GM23338 (cell line): ENCODE measurements at regions not wholly inside any gene's neighbourhood (a gene's known extent, or its start where the extent isn't known, plus 50 kb on each side); places are given as distances from the start of the nearest gene placed in this dataset.

Experiments used
- ATAC-seq: fragments of 200-7000 bp; cut with Tn5 transposase; 3 replicates; pipeline ENCODE4 v1.9.1; 2020
- DNase-seq: peaks from one replicate; pipeline ENCODE4 v3.0.0-alpha.2; 2015; ENCODE audit warnings: low spot score
- H2AFZ ChIP-seq: fragments of 200-600 bp; sonication (generic); 2 replicates; pipeline ENCODE4 v1.8.0; 2016; ENCODE audit warnings: antibody characterized with exemption, mild to moderate bottlenecking, moderate library complexity
- H3F3A ChIP-seq: fragments of 200-600 bp; sonication (generic); replicated peaks from 2 replicates; pipeline ENCODE4 v1.8.0; 2017; ENCODE audit warnings: antibody characterized with exemption, mixed run types, low read depth
- H3K27ac ChIP-seq: fragments of 200-600 bp; sonication (generic); 2 replicates; pipeline ENCODE4 v1.6.1; 2016; ENCODE audit warnings: low read depth
- H3K27me3 ChIP-seq: fragments of 200-600 bp; sonication (generic); 2 replicates; pipeline ENCODE4 v1.8.0; 2016; ENCODE audit warnings: mild to moderate bottlenecking, mixed run types, moderate library complexity; ENCODE audit not compliant: insufficient read depth
- H3K36me3 ChIP-seq: fragments of 200-600 bp; sonication (generic); 2 replicates; pipeline ENCODE4 v1.8.0; 2016; ENCODE audit warnings: mild to moderate bottlenecking; ENCODE audit not compliant: insufficient read depth
- H3K4me1 ChIP-seq: fragments of 200-600 bp; sonication (generic); 2 replicates; pipeline ENCODE4 v1.8.0; 2016; ENCODE audit warnings: mild to moderate bottlenecking, moderate library complexity; ENCODE audit not compliant: insufficient read depth
- H3K4me2 ChIP-seq: fragments of 200-600 bp; sonication (generic); 2 replicates; pipeline ENCODE4 v1.7.1; 2017; ENCODE audit warnings: mixed run types
- H3K4me3 ChIP-seq: fragments of 200-600 bp; sonication (generic); 2 replicates; pipeline ENCODE4 v1.6.1; 2016; ENCODE audit warnings: mixed run types
- H3K79me2 ChIP-seq: fragments of 200-600 bp; sonication (generic); replicated peaks from 2 replicates; pipeline ENCODE4 v1.8.0; 2017; ENCODE audit warnings: mild to moderate bottlenecking; ENCODE audit not compliant: insufficient read depth
- H3K9me2 ChIP-seq: fragments of 200-600 bp; sonication (generic); 2 replicates; pipeline ENCODE4 v1.8.0; 2017; ENCODE audit not compliant: insufficient read depth
- H4K20me1 ChIP-seq: fragments of 200-600 bp; sonication (generic); replicated peaks from 2 replicates; pipeline ENCODE4 v1.8.0; 2017; ENCODE audit warnings: mild to moderate bottlenecking; ENCODE audit not compliant: insufficient read depth
- H3K27ac Mint-ChIP-seq: 2 replicates; pipeline ENCODE4 v1.8.0; 2020; ENCODE audit warnings: inconsistent platforms, mild to moderate bottlenecking, moderate library complexity, mixed read lengths
- H3K27me3 Mint-ChIP-seq: 3 replicates; pipeline ENCODE4 v1.8.0; 2022; ENCODE audit warnings: low read depth, mild to moderate bottlenecking, moderate library complexity, mixed read lengths, inconsistent platforms; ENCODE audit not compliant: insufficient read depth, poor library complexity
- H3K36me3 Mint-ChIP-seq: 3 replicates; pipeline ENCODE4 v1.8.0; 2021; ENCODE audit warnings: low read depth, mild to moderate bottlenecking, inconsistent platforms, moderate library complexity, mixed read lengths
- H3K4me1 Mint-ChIP-seq: 3 replicates; pipeline ENCODE4 v1.8.0; 2020; ENCODE audit warnings: mild to moderate bottlenecking, inconsistent platforms, mixed read lengths
- H3K4me3 Mint-ChIP-seq: 3 replicates; pipeline ENCODE4 v1.8.0; 2021; ENCODE audit warnings: moderate library complexity, mild to moderate bottlenecking, inconsistent platforms, mixed read lengths
- H3K9me3 Mint-ChIP-seq: 3 replicates; pipeline ENCODE4 v1.8.0; 2020; ENCODE audit warnings: moderate library complexity, mild to moderate bottlenecking, inconsistent platforms, mixed read lengths
- CREB1 ChIP-seq: fragments of 250-450 bp; sonication (Bioruptor Pico); IDR thresholded peaks from 2 replicates; pipeline ENCODE4 v1.5.0; 2020; ENCODE audit warnings: low read depth, mild to moderate bottlenecking, moderate library complexity
- CTCF ChIP-seq, 2 experiments: fragments of 200-600 bp in 1 of 2; sonication (generic) in 1 of 2; conservative IDR thresholded peaks; 2 replicates each; pipeline versions ENCODE4 v1.5.1 to v1.6.1; 2016 to 2017; ENCODE audit warnings: antibody characterized with exemption in 2 of 2, low read depth in 2 of 2, mild to moderate bottlenecking in 2 of 2, moderate library complexity in 1 of 2
- EZH2 ChIP-seq: fragments of 200-600 bp; sonication (generic); IDR thresholded peaks from one replicate; pipeline ENCODE4 v1.8.0; 2017; ENCODE audit warnings: antibody characterized with exemption, mild to moderate bottlenecking, low read depth; ENCODE audit not compliant: unreplicated experiment
- EZH2phosphoT487 ChIP-seq: fragments of 200-600 bp; sonication (generic); IDR thresholded peaks from one replicate; pipeline ENCODE4 v1.8.1; 2018; ENCODE audit warnings: antibody characterized with exemption; ENCODE audit not compliant: unreplicated experiment
- JUNB ChIP-seq: IDR thresholded peaks from one replicate; pipeline ENCODE4 v1.6.1; 2016; ENCODE audit warnings: antibody characterized with exemption; ENCODE audit not compliant: unreplicated experiment
- NANOG ChIP-seq: IDR thresholded peaks from 2 replicates; pipeline ENCODE4 v1.6.1; 2016; ENCODE audit warnings: antibody characterized with exemption, borderline replicate concordance
- POLR2AphosphoS5 ChIP-seq: IDR thresholded peaks from 2 replicates; pipeline ENCODE4 v1.6.1; 2016; ENCODE audit warnings: antibody characterized with exemption, low read depth
- STAT1 ChIP-seq: IDR thresholded peaks from one replicate; pipeline ENCODE4 v1.6.1; 2016; ENCODE audit warnings: antibody characterized with exemption; ENCODE audit not compliant: unreplicated experiment
- ZNF114 ChIP-seq: fragments of 250-450 bp; sonication (Bioruptor Pico); IDR thresholded peaks from 2 replicates; pipeline ENCODE4 v1.5.0; 2020; ENCODE audit warnings: mild to moderate bottlenecking, moderate library complexity
- ZNF331 ChIP-seq: fragments of 250-450 bp; sonication (Bioruptor Pico); IDR thresholded peaks from 2 replicates; pipeline ENCODE4 v1.5.0; 2020; ENCODE audit warnings: low read depth, mild to moderate bottlenecking, moderate library complexity
- TF ChIP-seq, protein P1 (sequence below): fragments of 250-450 bp; sonication (Bioruptor Pico); IDR thresholded peaks from 2 replicates; pipeline ENCODE4 v1.5.0; 2020; ENCODE audit warnings: mild to moderate bottlenecking, moderate library complexity
- TF ChIP-seq, protein P2 (sequence below): IDR thresholded peaks from 2 replicates; pipeline ENCODE4 v1.6.1; 2016; ENCODE audit warnings: antibody characterized with exemption
- TF ChIP-seq, protein P3 (sequence below): IDR thresholded peaks from one replicate; pipeline ENCODE4 v1.6.1; 2018; ENCODE audit warnings: antibody characterized with exemption; ENCODE audit not compliant: unreplicated experiment

DNA sequence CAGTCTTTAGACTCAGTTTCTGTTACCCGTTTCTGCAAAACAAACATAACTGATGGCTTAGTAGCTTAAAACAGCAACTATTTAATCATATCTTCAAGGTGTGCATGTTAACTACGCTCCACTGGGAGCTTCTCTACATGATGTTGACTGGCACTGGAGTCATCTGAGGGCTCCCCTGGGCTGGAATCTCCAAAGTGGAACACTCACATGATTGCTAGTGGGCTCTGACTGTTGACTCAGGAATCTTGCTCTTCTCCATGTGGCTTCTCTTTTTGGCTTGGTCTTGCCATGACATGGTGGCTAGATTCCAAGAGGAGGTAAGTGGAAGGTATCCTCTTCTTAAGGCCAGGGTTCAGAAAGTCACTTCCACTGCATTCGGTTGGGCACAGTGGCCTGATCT lies 160.8 kb downstream of the PMAIP1 start:
- no peak overlapping the region for H2AFZ ChIP-seq
- H3K36me3 ChIP-seq, result no peaks in the 10 kb centered on the region; the same call in 1 of the 2 replicates
- peaks cover 3% of the 10 kb centered on the region; the same call in 1 of the 2 replicates for H3K9me2 ChIP-seq
- no peaks in the 10 kb centered on the region for H3F3A ChIP-seq
- peaks cover 2% of the 10 kb centered on the region; the same call in 1 of the 2 replicates for H3K4me1 ChIP-seq
- no peaks in the 10 kb centered on the region for H3K27me3 ChIP-seq
- peaks cover 13% of the 10 kb centered on the region; the same call in 2 of the 3 replicates for H3K36me3 Mint-ChIP-seq
- no peak overlapping the region for H3K4me3 Mint-ChIP-seq
- H3K27me3 Mint-ChIP-seq, result no peaks in the 10 kb centered on the region
- no peak overlapping the region for H3K4me2 ChIP-seq
- H3K79me2 ChIP-seq, result no peaks in the 10 kb centered on the region
- H3K27ac ChIP-seq, result no peak overlapping the region
- TF ChIP-seq, protein P1, sequence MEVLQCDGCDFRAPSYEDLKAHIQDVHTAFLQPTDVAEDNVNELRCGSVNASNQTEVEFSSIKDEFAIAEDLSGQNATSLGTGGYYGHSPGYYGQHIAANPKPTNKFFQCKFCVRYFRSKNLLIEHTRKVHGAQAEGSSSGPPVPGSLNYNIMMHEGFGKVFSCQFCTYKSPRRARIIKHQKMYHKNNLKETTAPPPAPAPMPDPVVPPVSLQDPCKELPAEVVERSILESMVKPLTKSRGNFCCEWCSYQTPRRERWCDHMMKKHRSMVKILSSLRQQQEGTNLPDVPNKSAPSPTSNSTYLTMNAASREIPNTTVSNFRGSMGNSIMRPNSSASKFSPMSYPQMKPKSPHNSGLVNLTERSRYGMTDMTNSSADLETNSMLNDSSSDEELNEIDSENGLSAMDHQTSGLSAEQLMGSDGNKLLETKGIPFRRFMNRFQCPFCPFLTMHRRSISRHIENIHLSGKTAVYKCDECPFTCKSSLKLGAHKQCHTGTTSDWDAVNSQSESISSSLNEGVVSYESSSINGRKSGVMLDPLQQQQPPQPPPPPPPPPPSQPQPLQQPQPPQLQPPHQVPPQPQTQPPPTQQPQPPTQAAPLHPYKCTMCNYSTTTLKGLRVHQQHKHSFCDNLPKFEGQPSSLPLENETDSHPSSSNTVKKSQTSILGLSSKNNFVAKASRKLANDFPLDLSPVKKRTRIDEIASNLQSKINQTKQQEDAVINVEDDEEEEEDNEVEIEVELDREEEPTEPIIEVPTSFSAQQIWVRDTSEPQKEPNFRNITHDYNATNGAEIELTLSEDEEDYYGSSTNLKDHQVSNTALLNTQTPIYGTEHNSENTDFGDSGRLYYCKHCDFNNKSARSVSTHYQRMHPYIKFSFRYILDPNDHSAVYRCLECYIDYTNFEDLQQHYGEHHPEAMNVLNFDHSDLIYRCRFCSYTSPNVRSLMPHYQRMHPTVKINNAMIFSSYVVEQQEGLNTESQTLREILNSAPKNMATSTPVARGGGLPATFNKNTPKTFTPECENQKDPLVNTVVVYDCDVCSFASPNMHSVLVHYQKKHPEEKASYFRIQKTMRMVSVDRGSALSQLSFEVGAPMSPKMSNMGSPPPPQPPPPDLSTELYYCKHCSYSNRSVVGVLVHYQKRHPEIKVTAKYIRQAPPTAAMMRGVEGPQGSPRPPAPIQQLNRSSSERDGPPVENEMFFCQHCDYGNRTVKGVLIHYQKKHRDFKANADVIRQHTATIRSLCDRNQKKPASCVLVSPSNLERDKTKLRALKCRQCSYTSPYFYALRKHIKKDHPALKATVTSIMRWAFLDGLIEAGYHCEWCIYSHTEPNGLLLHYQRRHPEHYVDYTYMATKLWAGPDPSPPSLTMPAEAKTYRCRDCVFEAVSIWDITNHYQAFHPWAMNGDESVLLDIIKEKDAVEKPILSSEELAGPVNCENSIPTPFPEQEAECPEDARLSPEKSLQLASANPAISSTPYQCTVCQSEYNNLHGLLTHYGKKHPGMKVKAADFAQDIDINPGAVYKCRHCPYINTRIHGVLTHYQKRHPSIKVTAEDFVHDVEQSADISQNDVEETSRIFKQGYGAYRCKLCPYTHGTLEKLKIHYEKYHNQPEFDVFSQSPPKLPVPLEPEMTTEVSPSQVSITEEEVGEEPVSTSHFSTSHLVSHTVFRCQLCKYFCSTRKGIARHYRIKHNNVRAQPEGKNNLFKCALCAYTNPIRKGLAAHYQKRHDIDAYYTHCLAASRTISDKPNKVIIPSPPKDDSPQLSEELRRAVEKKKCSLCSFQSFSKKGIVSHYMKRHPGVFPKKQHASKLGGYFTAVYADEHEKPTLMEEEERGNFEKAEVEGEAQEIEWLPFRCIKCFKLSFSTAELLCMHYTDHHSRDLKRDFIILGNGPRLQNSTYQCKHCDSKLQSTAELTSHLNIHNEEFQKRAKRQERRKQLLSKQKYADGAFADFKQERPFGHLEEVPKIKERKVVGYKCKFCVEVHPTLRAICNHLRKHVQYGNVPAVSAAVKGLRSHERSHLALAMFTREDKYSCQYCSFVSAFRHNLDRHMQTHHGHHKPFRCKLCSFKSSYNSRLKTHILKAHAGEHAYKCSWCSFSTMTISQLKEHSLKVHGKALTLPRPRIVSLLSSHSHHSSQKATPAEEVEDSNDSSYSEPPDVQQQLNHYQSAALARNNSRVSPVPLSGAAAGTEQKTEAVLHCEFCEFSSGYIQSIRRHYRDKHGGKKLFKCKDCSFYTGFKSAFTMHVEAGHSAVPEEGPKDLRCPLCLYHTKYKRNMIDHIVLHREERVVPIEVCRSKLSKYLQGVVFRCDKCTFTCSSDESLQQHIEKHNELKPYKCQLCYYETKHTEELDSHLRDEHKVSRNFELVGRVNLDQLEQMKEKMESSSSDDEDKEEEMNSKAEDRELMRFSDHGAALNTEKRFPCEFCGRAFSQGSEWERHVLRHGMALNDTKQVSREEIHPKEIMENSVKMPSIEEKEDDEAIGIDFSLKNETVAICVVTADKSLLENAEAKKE, result no peak
- TF ChIP-seq JUNB (no peak), STAT1 (no peak), ZNF331 (CRISPR knock-in tag) (no peak), POLR2AphosphoS5 (no peak), CTCF (conservative IDR thresholded peaks at IDR 0.05; ENCODE audit: low read depth in 2 of 2) (no peak), NANOG (no peak), CREB1 (CRISPR knock-in tag) (no peak), EZH2phosphoT487 (no peak), ZNF114 (CRISPR knock-in tag) (no peak), EZH2 (no peak)
- TF ChIP-seq, protein P2, sequence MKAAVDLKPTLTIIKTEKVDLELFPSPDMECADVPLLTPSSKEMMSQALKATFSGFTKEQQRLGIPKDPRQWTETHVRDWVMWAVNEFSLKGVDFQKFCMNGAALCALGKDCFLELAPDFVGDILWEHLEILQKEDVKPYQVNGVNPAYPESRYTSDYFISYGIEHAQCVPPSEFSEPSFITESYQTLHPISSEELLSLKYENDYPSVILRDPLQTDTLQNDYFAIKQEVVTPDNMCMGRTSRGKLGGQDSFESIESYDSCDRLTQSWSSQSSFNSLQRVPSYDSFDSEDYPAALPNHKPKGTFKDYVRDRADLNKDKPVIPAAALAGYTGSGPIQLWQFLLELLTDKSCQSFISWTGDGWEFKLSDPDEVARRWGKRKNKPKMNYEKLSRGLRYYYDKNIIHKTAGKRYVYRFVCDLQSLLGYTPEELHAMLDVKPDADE, result no peak
- TF ChIP-seq, protein P3, sequence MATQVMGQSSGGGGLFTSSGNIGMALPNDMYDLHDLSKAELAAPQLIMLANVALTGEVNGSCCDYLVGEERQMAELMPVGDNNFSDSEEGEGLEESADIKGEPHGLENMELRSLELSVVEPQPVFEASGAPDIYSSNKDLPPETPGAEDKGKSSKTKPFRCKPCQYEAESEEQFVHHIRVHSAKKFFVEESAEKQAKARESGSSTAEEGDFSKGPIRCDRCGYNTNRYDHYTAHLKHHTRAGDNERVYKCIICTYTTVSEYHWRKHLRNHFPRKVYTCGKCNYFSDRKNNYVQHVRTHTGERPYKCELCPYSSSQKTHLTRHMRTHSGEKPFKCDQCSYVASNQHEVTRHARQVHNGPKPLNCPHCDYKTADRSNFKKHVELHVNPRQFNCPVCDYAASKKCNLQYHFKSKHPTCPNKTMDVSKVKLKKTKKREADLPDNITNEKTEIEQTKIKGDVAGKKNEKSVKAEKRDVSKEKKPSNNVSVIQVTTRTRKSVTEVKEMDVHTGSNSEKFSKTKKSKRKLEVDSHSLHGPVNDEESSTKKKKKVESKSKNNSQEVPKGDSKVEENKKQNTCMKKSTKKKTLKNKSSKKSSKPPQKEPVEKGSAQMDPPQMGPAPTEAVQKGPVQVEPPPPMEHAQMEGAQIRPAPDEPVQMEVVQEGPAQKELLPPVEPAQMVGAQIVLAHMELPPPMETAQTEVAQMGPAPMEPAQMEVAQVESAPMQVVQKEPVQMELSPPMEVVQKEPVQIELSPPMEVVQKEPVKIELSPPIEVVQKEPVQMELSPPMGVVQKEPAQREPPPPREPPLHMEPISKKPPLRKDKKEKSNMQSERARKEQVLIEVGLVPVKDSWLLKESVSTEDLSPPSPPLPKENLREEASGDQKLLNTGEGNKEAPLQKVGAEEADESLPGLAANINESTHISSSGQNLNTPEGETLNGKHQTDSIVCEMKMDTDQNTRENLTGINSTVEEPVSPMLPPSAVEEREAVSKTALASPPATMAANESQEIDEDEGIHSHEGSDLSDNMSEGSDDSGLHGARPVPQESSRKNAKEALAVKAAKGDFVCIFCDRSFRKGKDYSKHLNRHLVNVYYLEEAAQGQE, result no peak
- H3K9me3 Mint-ChIP-seq, result peaks cover 13% of the 10 kb centered on the region; the same call in 2 of the 3 replicates
- H4K20me1 ChIP-seq, result no peaks in the 10 kb centered on the region
- H3K4me1 Mint-ChIP-seq, result no peaks in the 10 kb centered on the region; the same call in 2 of the 3 replicates
- H3K4me3 ChIP-seq, result no peak overlapping the region
- DNase-seq (no peak), ATAC-seq (no peak)
- H3K27ac Mint-ChIP-seq, result no peak overlapping the region
